ENCODE measurements at regions not wholly inside any gene's neighbourhood (a gene's known extent, or its start where the extent isn't known, plus 50 kb on each side); places are given as distances from the start of the nearest gene placed in this dataset.

- DNase-seq (ENCODE audit: low spot score): no peak
- no peak for ATAC-seq
- intact Hi-C loops (cut with micrococcal nuclease; ENCODE audit: unreplicated experiment) (no loop called here), in situ Hi-C loops (cut with HindIII; ENCODE audit: extremely low pct_ligation_motif_present, low pct_unique_long_range_greater_than_20kb) (no loop called here)
- FAIRE-seq: no peak
- Histone ChIP-seq H3K9ac (ENCODE audit: insufficient read depth, low read depth, low read length) (no peak overlapping the region), H3K9me3 (ENCODE audit: low read length) (peaks cover 58% of the 10 kb centered on the region), H3K4me2 (ENCODE audit: low read depth, low read length) (no peak overlapping the region), H3K4me1 (ENCODE audit: insufficient read depth, low read length) (no peaks in the 10 kb centered on the region), H3K27ac (ENCODE audit: extremely low read length, insufficient read depth, low read length) (no peak overlapping the region), H3K27me3 (ENCODE audit: control insufficient read depth in 1 of 2, insufficient read depth in 2 of 2, low read length in 2 of 2) (no peaks in the 10 kb centered on the region), H2AFZ (ENCODE audit: low read length) (no peak overlapping the region), H3K4me3 (replicated peaks in 1 of 3; ENCODE audit: insufficient read depth in 1 of 3, low read depth in 2 of 3, low read length in 3 of 3) (no peak overlapping the region), H4K20me1 (ENCODE audit: insufficient read depth, low read length) (no peaks in the 10 kb centered on the region), H3K36me3 (replicated peaks in 1 of 2; ENCODE audit: control insufficient read depth in 1 of 2, insufficient read depth in 2 of 2, low read length in 2 of 2) (no peaks in the 10 kb centered on the region), H3K79me2 (ENCODE audit: insufficient read depth, low read length) (no peaks in the 10 kb centered on the region)
- BruUV-seq (replicated peaks): no TSS peak
- no peak for TF ChIP-seq NR2C2 (CRISPR knock-in tag; IDR thresholded peaks at IDR 0.05; ENCODE audit: borderline replicate concordance)
- no peak for TF ChIP-seq NR2F6 (IDR thresholded peaks at IDR 0.05)
- TF ChIP-seq NR2F6 (CRISPR knock-in tag; IDR thresholded peaks at IDR 0.05): no peak
- TF ChIP-seq ZFP62 (CRISPR knock-in tag; IDR thresholded peaks at IDR 0.05): no peak
- TF ChIP-seq ZNF318 (CRISPR knock-in tag; IDR thresholded peaks at IDR 0.05): no peak
- TF ChIP-seq SOX6 (IDR thresholded peaks at IDR 0.05): no peak
- TF ChIP-seq SOX6 (CRISPR knock-in tag; IDR thresholded peaks at IDR 0.05): no peak
- TF ChIP-seq ZNF598 (CRISPR knock-in tag; IDR thresholded peaks at IDR 0.05; ENCODE audit: borderline replicate concordance): no peak
- no peak for TF ChIP-seq HOXA3 (CRISPR knock-in tag; IDR thresholded peaks at IDR 0.05)
- TF ChIP-seq ZNF484 (CRISPR knock-in tag; IDR thresholded peaks at IDR 0.05; ENCODE audit: borderline replicate concordance, low read depth): no peak
- TF ChIP-seq ZUFSP (CRISPR knock-in tag; IDR thresholded peaks at IDR 0.05; ENCODE audit: borderline replicate concordance): no peak
- TF ChIP-seq HMGA1 (CRISPR knock-in tag; conservative IDR thresholded peaks at IDR 0.05): no peak
- TF ChIP-seq ZBTB7B (CRISPR knock-in tag; IDR thresholded peaks at IDR 0.05): no peak
- no peak for TF ChIP-seq ZNF124 (CRISPR knock-in tag; IDR thresholded peaks at IDR 0.05)
- no peak for TF ChIP-seq SMC3 (IDR thresholded peaks at IDR 0.05; ENCODE audit: low read length)
- WGBS (ENCODE audit: low lambda C conversion rate): 0% methylated on average over 1 of the region's 1 CpG
- POLR2A ChIA-PET: no interaction called here
- CTCF ChIA-PET (ENCODE audit: low intra/inter-chr PET ratio, low total read pairs): no interaction called here
Measured at GRCh38 chr2:5195636-5196035, 496.5 kb upstream of the SOX11 start.
